SK-N-SH treated with all-trans-retinoic acid at 6 μM for 48 hours (cell line): ENCODE measurements at regions not wholly inside any gene's neighbourhood (a gene's known extent, or its start where the extent isn't known, plus 50 kb on each side); places are given as distances from the start of the nearest gene placed in this dataset.

ENCODE experiments used
- ATAC-seq: fragments of 200-7000 bp; cut with Tn5 transposase; 3 replicates; pipeline ENCODE4 v1.9.1; 2020; ENCODE audit warnings: mild to moderate bottlenecking, moderate library complexity
- BACH2 ChIP-seq: fragments of 250-450 bp; sonication (Bioruptor Pico); IDR thresholded peaks from 2 replicates; pipeline ENCODE4 v1.9.0; 2021; ENCODE audit warnings: mild to moderate bottlenecking, borderline replicate concordance
- CSDC2 ChIP-seq: fragments of 250-450 bp; sonication (Bioruptor Pico); IDR thresholded peaks from 2 replicates; pipeline ENCODE4 v1.5.0; 2020; ENCODE audit warnings: mild to moderate bottlenecking, moderate library complexity
- ESRRG ChIP-seq: fragments of 250-450 bp; sonication (Bioruptor Pico); IDR thresholded peaks from 2 replicates; pipeline ENCODE4 v1.6.1; 2021; ENCODE audit warnings: mild to moderate bottlenecking
- OSR1 ChIP-seq: fragments of 250-450 bp; sonication (Bioruptor Pico); IDR thresholded peaks from 2 replicates; pipeline ENCODE4 v1.8.0; 2022; ENCODE audit warnings: moderate library complexity, mild to moderate bottlenecking, inconsistent platforms
- PPARA ChIP-seq: fragments of 250-450 bp; sonication (Bioruptor Pico); IDR thresholded peaks from 2 replicates; pipeline ENCODE4 v1.5.0; 2020; ENCODE audit warnings: mild to moderate bottlenecking, borderline replicate concordance
- RARB ChIP-seq: fragments of 250-450 bp; sonication (Bioruptor Pico); IDR thresholded peaks from 2 replicates; pipeline ENCODE4 v1.8.0; 2021; ENCODE audit warnings: mild to moderate bottlenecking, moderate library complexity
- TCF4 ChIP-seq: fragments of 250-450 bp; sonication (Bioruptor Pico); IDR thresholded peaks from 2 replicates; pipeline ENCODE4 v1.8.0; 2021; ENCODE audit warnings: mild to moderate bottlenecking, moderate library complexity, borderline replicate concordance
- ZC3H10 ChIP-seq: fragments of 250-450 bp; sonication (Bioruptor Pico); IDR thresholded peaks from 2 replicates; pipeline ENCODE4 v1.5.1; 2021; ENCODE audit warnings: mild to moderate bottlenecking, moderate library complexity
- ZFP3 ChIP-seq: fragments of 250-450 bp; sonication (Bioruptor Pico); IDR thresholded peaks from 2 replicates; pipeline ENCODE4 v1.5.0; 2020; ENCODE audit warnings: mild to moderate bottlenecking, moderate library complexity
- ZFP30 ChIP-seq: fragments of 450-650 bp; formaldehyde crosslinking; IDR thresholded peaks from 2 replicates; pipeline ENCODE4 v1.5.0; 2022; ENCODE audit warnings: mild to moderate bottlenecking, moderate library complexity
- ZNF565 ChIP-seq: fragments of 450-650 bp; formaldehyde crosslinking; conservative IDR thresholded peaks from 2 replicates; pipeline ENCODE4 v1.5.0; 2020; ENCODE audit warnings: low read depth, mild to moderate bottlenecking, moderate library complexity
- ZNF70 ChIP-seq: fragments of 450-650 bp; formaldehyde crosslinking; IDR thresholded peaks from 2 replicates; pipeline ENCODE4 v1.5.0; 2020; ENCODE audit warnings: mild to moderate bottlenecking, moderate library complexity
- ZNF8 ChIP-seq: fragments of 450-650 bp; formaldehyde crosslinking; IDR thresholded peaks from 2 replicates; pipeline ENCODE4 v1.5.0; 2020; ENCODE audit warnings: mild to moderate bottlenecking, moderate library complexity
- TF ChIP-seq, protein P1 (sequence below): fragments of 250-450 bp; sonication (Bioruptor Pico); IDR thresholded peaks from 2 replicates; pipeline ENCODE4 v1.5.1; 2021; ENCODE audit warnings: mild to moderate bottlenecking, moderate library complexity
- TF ChIP-seq, protein P2 (sequence below): fragments of 250-450 bp; sonication (Bioruptor Pico); IDR thresholded peaks from 2 replicates; pipeline ENCODE4 v1.5.1; 2020; ENCODE audit warnings: low read depth, mild to moderate bottlenecking, moderate library complexity
- TF ChIP-seq, protein P3 (sequence below): fragments of 250-450 bp; sonication (Bioruptor Pico); IDR thresholded peaks from 2 replicates; pipeline ENCODE4 v1.5.0; 2020; ENCODE audit warnings: mild to moderate bottlenecking, moderate library complexity
- TF ChIP-seq, protein P4 (sequence below): fragments of 250-450 bp; sonication (Bioruptor Pico); IDR thresholded peaks from 2 replicates; pipeline ENCODE4 v1.8.0; 2020; ENCODE audit warnings: mild to moderate bottlenecking, moderate library complexity, borderline replicate concordance

DNA sequence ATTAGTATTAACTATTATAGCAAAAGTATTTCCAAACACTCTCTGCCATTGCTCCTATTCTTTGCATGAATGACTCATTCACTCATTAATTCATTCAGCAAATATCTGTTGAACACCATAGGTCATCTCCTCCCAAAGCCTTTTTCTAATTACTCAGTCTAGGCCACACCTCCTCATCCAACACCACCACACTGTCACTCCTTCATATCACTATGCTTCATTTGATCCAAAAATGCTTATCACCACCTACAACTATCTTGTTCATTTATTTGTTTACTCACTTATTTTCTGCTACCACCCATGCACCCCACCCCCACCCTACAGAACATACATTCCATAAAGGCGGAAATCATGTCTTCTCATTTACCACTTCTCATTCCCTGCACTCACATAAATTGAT is 94.4 kb upstream of the TNFSF4 start:
- TF ChIP-seq ESRRG (CRISPR knock-in tag): no peak
- no peak for TF ChIP-seq RARB (CRISPR knock-in tag)
- TF ChIP-seq, protein P1, sequence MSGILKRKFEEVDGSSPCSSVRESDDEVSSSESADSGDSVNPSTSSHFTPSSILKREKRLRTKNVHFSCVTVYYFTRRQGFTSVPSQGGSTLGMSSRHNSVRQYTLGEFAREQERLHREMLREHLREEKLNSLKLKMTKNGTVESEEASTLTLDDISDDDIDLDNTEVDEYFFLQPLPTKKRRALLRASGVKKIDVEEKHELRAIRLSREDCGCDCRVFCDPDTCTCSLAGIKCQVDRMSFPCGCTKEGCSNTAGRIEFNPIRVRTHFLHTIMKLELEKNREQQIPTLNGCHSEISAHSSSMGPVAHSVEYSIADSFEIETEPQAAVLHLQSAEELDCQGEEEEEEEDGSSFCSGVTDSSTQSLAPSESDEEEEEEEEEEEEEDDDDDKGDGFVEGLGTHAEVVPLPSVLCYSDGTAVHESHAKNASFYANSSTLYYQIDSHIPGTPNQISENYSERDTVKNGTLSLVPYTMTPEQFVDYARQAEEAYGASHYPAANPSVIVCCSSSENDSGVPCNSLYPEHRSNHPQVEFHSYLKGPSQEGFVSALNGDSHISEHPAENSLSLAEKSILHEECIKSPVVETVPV (CRISPR knock-in tag): no peak
- ATAC-seq: no peak

GRCh38 chr1:173302366-173302765 is 95.2 kb upstream of the TNFSF4 start:
- ATAC-seq: no peak
- TF ChIP-seq, protein P2, sequence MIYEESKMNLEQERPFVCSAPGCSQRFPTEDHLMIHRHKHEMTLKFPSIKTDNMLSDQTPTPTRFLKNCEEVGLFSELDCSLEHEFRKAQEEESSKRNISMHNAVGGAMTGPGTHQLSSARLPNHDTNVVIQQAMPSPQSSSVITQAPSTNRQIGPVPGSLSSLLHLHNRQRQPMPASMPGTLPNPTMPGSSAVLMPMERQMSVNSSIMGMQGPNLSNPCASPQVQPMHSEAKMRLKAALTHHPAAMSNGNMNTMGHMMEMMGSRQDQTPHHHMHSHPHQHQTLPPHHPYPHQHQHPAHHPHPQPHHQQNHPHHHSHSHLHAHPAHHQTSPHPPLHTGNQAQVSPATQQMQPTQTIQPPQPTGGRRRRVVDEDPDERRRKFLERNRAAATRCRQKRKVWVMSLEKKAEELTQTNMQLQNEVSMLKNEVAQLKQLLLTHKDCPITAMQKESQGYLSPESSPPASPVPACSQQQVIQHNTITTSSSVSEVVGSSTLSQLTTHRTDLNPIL (CRISPR knock-in tag): no peak
- no peak for TF ChIP-seq ESRRG (CRISPR knock-in tag)

DNA sequence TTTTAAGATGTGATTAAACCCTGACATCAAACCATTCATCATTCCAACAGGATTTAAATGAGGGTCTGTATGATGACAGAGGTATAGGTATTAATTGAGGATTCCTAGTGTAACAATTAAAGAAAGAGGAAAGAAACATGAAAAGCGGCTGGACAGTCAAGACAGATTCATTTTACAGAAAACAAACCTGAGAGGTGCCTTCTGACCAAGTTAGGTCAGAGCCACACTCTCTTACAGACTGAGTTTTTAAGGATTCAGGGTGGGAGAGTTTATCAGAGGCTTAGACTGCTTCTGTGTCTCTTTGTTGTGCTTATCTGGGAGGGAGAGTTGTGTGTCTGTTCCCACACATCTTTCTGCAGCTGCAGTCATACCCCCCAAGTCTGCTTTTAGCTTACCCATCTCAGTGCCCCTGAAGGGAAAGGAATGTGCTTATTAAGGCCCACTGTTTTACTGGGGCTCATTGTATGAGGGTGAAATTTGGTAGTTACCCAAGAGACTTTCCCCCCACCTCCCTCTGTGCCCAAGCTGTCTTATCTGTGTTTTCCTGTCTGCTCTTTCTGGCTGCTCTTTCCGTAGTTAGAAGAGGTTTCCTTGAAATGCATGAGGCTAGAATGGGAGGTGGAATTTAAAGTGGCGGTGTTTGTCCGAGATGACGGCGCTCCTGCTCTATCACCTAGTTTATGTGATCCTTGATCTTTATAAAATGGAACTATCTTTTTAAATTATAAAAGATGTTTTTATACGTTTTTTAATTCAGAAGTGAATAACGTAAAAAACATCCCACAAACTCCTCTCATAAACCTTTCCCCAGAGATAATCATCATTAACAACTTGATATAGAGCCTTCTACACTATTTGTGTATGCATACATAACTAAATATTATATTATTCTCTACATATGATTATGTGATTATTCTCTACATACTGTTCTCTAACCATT is 96.0 kb upstream of the TNFSF4 start:
- no peak for TF ChIP-seq TCF4 (CRISPR knock-in tag)
- no peak for TF ChIP-seq OSR1 (CRISPR knock-in tag)
- TF ChIP-seq, protein P2 (CRISPR knock-in tag): no peak
- TF ChIP-seq, protein P1 (CRISPR knock-in tag): no peak
- TF ChIP-seq, protein P3, sequence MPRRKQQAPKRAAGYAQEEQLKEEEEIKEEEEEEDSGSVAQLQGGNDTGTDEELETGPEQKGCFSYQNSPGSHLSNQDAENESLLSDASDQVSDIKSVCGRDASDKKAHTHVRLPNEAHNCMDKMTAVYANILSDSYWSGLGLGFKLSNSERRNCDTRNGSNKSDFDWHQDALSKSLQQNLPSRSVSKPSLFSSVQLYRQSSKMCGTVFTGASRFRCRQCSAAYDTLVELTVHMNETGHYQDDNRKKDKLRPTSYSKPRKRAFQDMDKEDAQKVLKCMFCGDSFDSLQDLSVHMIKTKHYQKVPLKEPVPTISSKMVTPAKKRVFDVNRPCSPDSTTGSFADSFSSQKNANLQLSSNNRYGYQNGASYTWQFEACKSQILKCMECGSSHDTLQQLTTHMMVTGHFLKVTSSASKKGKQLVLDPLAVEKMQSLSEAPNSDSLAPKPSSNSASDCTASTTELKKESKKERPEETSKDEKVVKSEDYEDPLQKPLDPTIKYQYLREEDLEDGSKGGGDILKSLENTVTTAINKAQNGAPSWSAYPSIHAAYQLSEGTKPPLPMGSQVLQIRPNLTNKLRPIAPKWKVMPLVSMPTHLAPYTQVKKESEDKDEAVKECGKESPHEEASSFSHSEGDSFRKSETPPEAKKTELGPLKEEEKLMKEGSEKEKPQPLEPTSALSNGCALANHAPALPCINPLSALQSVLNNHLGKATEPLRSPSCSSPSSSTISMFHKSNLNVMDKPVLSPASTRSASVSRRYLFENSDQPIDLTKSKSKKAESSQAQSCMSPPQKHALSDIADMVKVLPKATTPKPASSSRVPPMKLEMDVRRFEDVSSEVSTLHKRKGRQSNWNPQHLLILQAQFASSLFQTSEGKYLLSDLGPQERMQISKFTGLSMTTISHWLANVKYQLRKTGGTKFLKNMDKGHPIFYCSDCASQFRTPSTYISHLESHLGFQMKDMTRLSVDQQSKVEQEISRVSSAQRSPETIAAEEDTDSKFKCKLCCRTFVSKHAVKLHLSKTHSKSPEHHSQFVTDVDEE: no peak
- no peak for TF ChIP-seq ZFP3 (CRISPR knock-in tag)
- no peak for TF ChIP-seq ZC3H10 (CRISPR knock-in tag)
- no peak for TF ChIP-seq ZNF565 (CRISPR knock-in tag)
- TF ChIP-seq PPARA (CRISPR knock-in tag): no peak
- TF ChIP-seq ZNF8 (CRISPR knock-in tag): no peak
- TF ChIP-seq, protein P4, sequence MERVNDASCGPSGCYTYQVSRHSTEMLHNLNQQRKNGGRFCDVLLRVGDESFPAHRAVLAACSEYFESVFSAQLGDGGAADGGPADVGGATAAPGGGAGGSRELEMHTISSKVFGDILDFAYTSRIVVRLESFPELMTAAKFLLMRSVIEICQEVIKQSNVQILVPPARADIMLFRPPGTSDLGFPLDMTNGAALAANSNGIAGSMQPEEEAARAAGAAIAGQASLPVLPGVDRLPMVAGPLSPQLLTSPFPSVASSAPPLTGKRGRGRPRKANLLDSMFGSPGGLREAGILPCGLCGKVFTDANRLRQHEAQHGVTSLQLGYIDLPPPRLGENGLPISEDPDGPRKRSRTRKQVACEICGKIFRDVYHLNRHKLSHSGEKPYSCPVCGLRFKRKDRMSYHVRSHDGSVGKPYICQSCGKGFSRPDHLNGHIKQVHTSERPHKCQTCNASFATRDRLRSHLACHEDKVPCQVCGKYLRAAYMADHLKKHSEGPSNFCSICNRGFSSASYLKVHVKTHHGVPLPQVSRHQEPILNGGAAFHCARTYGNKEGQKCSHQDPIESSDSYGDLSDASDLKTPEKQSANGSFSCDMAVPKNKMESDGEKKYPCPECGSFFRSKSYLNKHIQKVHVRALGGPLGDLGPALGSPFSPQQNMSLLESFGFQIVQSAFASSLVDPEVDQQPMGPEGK (CRISPR knock-in tag): no peak
- TF ChIP-seq, all 23 proteins: peak for 0
- ATAC-seq: peak; percentile 27; the same call in 1 of the 3 replicates

DNA sequence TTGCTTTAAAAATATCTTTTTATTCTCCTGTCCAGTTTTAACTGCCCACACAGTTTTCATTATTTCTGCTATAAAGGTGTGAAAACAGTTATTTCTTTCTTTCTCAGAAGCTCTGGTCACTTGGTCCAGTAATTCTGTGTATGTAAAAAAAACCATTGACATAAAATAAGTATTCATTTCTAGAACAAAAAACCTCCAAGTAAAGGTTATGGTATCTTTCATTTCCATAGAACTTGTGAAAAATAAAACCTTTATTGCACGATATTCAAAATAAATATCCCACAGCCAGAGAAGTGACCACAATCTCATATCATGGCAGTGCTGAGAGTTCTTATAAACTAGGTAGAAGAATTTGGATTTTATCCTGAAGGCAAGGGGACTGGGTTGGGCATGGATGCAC is 96.9 kb upstream of the TNFSF4 start:
- no peak for ATAC-seq
- TF ChIP-seq, protein P3: no peak
- no peak for TF ChIP-seq ZFP3 (CRISPR knock-in tag)
- TF ChIP-seq ZFP30 (CRISPR knock-in tag): no peak
- TF ChIP-seq RARB (CRISPR knock-in tag): no peak
- no peak for TF ChIP-seq PPARA (CRISPR knock-in tag)
- no peak for TF ChIP-seq ZNF70 (CRISPR knock-in tag)
- no peak for TF ChIP-seq BACH2
- no peak for TF ChIP-seq ZC3H10 (CRISPR knock-in tag)
- no peak for TF ChIP-seq CSDC2
- TF ChIP-seq, protein P2 (CRISPR knock-in tag): no peak
